ENCODE measurements at regions not wholly inside any gene's neighbourhood (a gene's known extent, or its start where the extent isn't known, plus 50 kb on each side); places are given as distances from the start of the nearest gene placed in this dataset.

DNA sequence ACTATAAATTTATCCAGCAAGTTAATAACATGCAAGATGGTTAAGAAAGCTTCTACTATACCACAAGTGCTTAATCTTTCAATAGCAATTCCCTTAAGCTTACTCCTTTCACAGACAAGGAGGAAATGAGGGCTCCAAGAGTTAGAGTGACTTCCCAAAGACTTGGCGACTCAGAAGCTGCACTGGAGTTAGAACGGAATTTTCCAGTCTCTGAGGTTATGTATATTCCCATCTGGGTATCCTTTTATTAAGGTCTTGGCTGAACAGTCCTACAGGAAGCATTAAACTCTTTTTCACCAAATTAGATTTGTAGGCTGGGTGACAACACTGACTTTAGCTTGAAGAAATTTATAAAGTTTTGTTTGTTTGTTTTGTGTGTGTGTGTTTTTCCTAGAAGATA is 256.9 kb upstream of the DPP10 start:
- TF ChIP-seq EP300 (IDR thresholded peaks at IDR 0.05; ENCODE audit: borderline replicate concordance in 1 of 2, control insufficient read depth in 1 of 2, low read depth in 2 of 2, low read length in 2 of 2), result no peak
- no peak for TF ChIP-seq SIN3A (IDR thresholded peaks at IDR 0.05; ENCODE audit: low read depth, low read length)
- TF ChIP-seq, protein P1, sequence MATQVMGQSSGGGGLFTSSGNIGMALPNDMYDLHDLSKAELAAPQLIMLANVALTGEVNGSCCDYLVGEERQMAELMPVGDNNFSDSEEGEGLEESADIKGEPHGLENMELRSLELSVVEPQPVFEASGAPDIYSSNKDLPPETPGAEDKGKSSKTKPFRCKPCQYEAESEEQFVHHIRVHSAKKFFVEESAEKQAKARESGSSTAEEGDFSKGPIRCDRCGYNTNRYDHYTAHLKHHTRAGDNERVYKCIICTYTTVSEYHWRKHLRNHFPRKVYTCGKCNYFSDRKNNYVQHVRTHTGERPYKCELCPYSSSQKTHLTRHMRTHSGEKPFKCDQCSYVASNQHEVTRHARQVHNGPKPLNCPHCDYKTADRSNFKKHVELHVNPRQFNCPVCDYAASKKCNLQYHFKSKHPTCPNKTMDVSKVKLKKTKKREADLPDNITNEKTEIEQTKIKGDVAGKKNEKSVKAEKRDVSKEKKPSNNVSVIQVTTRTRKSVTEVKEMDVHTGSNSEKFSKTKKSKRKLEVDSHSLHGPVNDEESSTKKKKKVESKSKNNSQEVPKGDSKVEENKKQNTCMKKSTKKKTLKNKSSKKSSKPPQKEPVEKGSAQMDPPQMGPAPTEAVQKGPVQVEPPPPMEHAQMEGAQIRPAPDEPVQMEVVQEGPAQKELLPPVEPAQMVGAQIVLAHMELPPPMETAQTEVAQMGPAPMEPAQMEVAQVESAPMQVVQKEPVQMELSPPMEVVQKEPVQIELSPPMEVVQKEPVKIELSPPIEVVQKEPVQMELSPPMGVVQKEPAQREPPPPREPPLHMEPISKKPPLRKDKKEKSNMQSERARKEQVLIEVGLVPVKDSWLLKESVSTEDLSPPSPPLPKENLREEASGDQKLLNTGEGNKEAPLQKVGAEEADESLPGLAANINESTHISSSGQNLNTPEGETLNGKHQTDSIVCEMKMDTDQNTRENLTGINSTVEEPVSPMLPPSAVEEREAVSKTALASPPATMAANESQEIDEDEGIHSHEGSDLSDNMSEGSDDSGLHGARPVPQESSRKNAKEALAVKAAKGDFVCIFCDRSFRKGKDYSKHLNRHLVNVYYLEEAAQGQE (IDR thresholded peaks at IDR 0.05; ENCODE audit: low read depth, low read length), result no peak
- TF ChIP-seq POLR2A (IDR thresholded peaks at IDR 0.05; ENCODE audit: low read depth, low read length), result no peak
- TF ChIP-seq EGR1 (IDR thresholded peaks at IDR 0.05; ENCODE audit: borderline replicate concordance in 1 of 2, low read depth in 2 of 2, low read length in 2 of 2), result no peak
- no peak for TF ChIP-seq SREBF1 (IDR thresholded peaks at IDR 0.05; ENCODE audit: low read length)
- no peak for TF ChIP-seq ZNF24 (IDR thresholded peaks at IDR 0.05)
- TF ChIP-seq CHD1 (IDR thresholded peaks at IDR 0.05; ENCODE audit: low read depth, low read length), result no peak
- no peak for TF ChIP-seq JUND (IDR thresholded peaks at IDR 0.05; ENCODE audit: low read depth, low read length)
